HG02973 (cell line): ENCODE measurements at regions not wholly inside any gene's neighbourhood (a gene's known extent, or its start where the extent isn't known, plus 50 kb on each side); places are given as distances from the start of the nearest gene placed in this dataset.

Experiments used
- ATAC-seq: cut with Tn5 transposase; IDR thresholded peaks from one replicate; pipeline ENCODE4 v1.9.1; 2021; ENCODE audit warnings: moderate library complexity; ENCODE audit not compliant: unreplicated experiment

DNA sequence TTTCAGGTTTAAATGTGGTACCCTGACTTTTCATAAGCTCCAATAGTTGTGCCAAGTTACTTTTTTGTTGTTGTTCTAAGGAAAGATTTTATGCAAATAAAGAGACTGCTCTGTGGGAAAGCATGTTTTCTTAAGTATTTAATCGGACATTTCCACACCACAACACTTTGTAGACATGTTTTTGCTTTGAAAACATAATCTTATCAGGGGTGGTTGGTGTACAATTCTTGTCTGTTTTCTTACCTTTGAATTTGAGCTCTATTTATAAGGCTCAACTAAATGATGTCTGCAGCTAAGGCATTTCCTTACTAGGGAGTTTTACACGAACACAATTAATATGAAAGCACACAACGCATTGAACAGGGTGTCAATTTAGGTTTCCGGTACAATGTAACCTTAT lies 81.5 kb upstream of the CDIN1 start:
- ATAC-seq = no peak

DNA sequence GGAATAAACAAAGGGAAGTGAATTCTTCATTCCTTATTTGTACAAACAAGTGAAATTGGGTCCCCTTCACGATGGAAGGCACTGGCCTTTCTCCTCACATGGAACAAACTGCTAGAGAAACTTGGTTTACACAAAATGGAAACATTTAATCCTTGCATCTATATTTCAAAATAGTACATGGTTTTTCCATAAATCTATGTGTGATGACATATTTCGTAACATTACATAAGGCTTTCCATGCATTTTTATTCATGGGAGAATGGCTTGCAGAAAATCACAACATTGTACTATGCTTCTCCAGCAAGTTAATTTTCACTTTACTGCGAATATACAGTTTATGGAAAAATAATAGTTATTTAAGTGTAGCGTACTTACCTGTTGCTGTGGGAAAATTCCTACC lies 81.0 kb upstream of the CDIN1 start:
- ATAC-seq = no peak

DNA sequence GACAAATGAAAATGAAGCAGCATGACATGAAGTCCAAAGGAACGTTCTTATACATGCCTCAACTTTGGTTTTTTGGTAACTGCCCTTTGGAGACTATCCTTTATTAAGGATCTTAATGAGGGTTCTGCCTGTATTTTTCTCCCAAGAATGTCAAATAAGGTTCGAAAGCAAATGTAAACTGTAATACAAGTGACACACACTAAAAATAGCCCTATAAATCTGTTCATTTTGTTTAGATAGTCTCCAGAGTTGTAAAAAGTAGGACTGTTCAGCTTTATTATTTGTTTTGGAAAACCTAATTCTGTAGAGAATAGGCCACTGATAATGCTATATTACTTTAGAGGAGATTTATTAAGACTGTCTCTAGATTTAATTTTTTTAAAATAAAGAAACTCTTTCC lies 80.5 kb upstream of the CDIN1 start:
- no peak for ATAC-seq

DNA sequence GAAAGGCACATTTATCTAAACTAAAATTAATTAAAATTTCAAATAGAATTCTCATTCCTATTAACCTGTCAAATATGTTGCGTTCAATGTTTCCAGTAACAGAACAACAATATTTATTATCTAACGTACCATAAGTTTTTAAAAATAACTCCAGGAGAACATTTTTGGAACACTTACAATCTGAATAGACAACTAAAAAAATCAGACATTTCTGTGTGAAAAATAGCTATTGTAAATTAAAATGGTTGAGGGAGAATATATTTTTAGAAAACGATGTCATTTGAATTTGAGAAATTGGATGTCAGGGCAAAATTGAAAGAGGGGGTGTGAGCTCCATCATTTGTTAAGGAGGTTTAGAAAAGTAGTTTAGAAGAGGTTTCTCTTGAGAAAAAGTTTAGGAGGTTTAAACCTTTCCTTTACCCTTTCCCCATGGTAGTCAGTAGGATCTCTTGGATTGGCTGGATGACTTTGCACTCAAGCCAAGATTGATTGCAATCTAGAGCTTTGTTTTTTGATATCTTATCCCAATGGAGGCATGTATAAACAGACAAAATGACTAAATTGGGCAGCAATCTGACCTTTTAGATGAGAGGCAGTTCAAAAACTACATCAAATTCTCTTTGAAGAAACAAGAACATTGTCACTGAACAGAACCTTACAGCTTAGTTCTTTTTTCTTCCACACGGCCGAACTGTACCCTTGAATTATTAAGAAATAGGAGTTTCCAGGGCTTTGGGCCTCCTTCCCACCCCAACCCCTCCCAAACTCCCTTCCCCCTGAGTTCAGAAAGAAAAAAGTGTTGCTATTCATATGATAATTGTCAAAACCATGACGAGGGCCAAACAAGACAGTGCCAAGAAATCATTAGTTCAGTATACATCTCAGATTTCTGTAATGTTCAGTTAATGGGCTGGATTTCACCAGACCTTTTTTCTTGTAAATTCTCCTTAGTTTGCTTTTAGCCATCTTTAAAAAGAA lies 79.7 kb upstream of the CDIN1 start:
- no peak for ATAC-seq

DNA sequence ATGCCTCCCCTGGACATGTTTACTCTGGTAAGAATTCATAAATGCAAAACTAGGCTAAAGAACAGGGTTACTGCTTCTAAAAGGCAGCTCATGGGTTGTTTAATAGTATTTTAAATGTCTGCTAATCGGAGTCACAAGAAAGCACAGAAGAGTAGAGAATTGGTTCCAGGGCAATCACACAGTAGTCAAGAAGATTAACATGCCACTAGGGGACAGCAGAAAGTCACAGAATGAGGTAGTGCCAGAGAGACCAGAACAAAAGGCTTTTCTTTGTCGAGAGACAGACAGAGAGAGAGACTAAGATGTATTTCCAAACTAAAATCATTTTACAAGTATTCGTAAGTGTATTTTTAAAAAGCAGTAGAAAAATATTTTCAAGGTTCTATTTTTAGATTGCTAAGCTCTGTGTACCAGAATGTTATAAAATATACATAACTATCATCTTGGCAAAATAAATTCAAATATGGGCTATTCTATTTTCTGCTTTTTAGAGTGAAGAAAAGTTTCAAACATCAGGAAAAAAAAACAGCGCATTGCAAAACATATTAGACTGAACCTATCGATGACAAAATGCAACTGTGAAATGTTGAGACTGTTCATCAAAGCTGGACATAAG lies 78.3 kb upstream of the CDIN1 start:
- peak; percentile 76 for ATAC-seq

DNA sequence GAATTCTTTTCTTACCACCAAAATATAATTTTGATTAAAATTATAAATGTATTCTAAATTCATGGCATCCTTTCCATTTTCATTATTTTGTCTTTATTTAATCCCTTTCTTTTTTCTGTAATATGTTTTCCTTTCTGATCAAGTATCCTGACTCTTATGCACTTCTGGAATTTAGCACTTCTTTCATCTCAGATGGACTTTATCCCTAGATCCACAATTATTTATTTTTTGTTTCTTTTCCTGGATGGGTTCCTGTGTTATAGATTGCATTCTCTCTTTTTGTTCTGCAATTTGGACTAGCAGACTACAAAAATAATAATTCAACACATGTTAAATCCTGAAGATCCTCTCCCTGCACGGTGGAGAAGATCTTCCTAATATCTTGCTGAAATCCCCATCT lies 76.9 kb upstream of the CDIN1 start:
- ATAC-seq = no peak

DNA sequence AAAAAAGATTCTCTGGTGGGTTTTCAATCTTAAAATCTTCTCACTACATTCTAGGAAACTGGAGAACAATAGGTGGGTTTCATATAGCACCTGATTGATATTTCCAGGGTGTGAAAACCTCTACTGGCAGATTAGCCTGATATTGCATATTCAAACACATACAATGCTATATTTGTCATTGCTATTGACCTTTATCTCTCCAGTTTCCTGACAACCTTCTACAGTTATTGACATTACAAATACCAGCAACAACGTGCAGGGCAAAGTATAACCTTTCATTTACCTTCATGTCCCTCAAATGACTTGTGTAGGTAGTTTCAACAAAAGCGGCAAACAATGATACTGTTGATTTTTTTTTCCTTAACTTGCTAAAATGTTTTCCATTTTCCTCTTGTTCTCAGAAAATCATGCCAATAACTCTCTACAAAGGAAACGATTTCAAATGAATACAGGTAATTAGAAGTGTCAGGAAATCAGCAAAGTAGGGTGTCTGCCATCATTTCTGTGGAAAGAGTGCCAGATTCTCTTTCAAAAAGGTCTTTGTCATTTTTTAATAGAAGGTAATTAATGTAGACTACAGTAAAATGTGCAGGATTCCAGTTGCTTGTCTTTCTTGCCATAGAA lies 72.6 kb upstream of the CDIN1 start:
- ATAC-seq = no peak

DNA sequence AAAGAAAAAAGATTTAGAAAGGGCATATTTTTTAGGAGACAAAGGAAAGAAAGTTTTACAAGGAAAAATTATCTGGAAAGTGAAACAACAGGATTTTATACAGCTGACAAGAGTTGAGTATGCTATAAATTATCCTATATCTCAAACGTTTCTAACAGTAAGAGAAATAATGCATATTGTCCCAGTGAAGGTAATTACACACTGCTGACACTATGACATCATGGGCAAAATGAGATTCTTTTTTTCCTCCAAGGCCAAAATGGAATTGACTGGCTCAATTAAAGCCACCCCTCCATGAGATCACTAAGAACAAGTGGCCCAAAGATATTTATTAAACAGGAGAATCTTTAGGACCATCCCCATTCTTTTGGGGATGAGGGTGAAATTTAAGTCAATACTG lies 72.0 kb upstream of the CDIN1 start:
- no peak for ATAC-seq

DNA sequence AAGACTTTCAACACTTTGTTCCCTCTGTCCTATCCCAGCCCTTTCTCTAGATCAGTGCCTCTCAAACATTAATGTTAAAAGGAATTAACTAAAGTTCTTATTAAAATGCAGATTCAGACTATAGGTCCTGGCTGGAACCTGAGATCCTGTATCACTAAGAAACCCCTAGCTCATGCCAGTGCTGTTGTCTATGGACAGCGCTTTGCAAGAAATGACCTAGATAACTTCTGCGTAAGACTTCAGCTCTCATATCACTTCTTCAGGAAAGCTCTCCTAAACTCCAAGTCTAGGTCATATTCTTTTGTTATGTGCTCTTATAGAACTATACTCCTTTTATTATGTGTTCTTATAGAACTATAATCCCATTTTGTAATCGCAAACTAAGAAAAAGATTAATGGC lies 67.8 kb upstream of the CDIN1 start:
- ATAC-seq = no peak

DNA sequence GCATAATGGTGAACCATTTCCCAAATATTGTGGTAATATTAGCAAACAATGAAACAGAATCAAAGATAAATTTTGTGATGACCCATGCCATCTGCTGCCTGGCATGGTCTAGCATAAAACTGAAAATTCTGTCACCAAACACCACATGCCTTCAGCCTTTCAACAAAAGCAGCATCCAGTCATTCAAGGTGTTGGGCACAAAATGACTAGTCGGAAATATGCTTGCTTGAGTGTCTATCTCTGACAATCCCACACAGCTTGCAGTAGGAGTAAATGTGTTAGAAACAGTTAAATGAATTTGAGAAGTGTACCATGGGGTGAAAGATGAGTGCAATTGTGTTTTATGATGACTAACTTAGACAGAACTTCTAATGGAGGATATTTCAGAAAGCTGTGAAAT lies 61.7 kb upstream of the CDIN1 start:
- ATAC-seq = no peak

DNA sequence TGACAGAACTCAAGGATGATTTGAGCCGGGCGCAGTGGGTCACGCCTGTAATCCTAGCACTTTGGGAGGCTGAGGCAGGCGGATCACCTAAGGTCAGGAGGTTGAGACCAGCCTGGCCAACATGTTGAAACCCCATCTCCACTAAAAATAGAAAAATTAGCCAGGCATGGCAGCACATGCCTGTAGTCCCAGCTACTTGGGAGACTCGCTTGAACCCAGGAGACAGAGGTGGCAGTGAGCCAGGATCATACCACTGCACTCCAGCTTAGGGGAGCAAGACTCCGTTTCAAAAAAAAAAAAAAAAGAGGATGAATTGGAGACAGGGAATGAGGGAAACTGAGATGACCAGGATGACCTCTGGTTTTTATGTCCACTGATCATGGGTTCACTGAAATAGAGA lies 60.4 kb upstream of the CDIN1 start:
- ATAC-seq = no peak

DNA sequence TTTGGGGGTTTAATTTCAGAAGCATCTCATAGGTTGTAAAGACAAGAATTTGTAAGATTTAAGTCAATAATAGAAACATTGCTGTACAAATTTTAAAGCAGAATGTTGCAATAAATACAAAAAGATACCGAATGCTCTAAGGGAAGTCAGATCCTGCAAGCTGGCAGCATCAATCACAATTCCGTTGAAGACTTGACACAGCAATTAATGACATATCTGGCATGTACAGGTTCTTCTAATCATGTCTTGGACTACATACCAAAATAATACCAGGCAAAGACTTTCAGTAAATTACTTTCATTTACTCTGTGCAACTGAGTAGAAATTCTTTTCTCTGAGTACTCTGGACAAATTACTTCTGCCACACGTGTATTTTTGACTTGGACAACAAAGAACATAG lies 54.0 kb upstream of the CDIN1 start:
- ATAC-seq = no peak

DNA sequence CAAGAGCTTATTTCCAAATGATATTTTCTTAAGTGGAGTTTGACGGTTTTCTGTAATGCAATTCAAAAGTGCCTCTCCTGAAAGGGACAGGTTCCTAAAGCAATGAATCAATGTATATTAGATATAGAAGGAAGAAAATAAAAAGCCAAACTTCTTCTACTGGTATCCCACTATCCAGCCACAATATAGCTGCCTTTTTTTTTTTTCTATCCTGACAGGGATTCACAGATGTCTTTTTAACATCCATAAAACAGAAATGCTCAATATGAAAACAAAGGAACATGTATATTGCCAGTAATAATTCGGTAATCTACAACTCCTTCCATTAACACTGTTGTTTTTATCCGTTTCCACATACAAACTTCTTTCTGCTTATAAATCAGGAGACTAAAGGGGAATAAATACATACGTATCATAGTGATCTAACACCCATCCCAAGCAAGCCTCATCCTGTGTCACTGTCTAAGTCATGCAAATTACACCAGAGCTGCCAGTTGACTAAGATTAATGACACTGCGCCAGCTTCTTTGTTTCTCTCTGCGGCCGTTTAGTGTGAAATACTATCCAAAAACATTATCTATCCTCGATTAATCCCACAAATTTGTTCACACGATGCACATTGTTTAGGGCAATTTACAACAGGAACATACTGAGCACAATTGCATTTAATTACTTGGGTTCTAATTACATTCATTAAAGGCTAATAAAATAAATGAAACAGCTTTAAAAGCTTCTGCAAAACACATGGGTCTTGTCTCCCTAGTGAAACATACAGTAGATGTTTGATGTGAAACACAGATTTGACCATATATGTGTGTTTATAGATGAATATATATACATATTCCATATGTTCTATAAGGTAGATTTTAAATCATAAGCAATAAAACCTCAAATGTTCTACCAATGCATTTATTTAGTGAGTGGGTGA lies 51.9 kb upstream of the CDIN1 start:
- no peak for ATAC-seq

DNA sequence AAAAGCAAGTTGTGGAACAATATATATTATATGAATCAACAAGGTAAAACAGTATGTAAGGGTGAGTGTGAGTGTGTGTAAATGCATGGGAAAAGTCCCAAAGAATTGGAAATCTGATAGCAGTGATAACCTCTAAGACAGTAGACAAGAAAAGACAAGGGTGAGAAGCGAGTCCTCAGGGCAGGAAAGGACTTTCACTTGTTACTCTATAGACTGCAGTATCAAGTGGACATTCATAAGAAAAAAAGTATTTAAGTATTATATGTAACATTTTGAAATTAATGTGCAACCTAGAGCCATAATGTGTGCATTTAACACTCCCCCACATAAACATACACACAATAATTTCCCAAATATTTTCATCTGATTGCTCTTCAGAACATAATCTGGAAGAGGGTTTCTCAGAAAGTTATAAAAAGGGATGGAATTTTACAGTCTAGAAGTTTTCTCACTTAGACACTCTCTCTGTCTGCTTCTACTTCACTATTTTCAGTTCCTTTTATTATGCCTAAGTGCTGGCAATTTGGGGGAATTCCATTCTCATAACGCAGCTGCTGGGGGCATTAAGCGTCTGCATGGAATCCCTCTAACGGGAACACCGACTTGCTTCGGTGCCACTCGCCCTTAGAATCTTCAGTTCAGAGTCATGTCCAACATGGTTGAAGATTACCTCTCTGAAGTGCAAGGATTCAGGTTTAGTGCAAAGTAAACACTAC lies 50.0 kb upstream of the CDIN1 start:
- peak; percentile 62 for ATAC-seq
